ENCODE measurements at regions not wholly inside any gene's neighbourhood (a gene's known extent, or its start where the extent isn't known, plus 50 kb on each side); places are given as distances from the start of the nearest gene placed in this dataset.

GRCh38 chr1:201690528-201690927 lies 138.4 kb upstream of the IPO9 start:
- Histone ChIP-seq H3K4me1 (peaks cover 36% of the 10 kb centered on the region), H3K4me2 (no peak overlapping the region), H3K9ac (no peak overlapping the region), H3K4me3 (no peak overlapping the region), H3K27ac (no peak overlapping the region), H4K20me1 (peaks cover 90% of the 10 kb centered on the region), H3K36me3 (peaks cover 25% of the 10 kb centered on the region), H3K27me3 (no peaks in the 10 kb centered on the region), H3K9me3 (no peaks in the 10 kb centered on the region)
- no peak for TF ChIP-seq Cebpa-rat (IDR thresholded peaks at IDR 0.05)

GRCh38 chr1:201691716-201692554 lies 137.0 kb upstream of the IPO9 start:
- Histone ChIP-seq H3K4me1 (peaks cover 22% of the 10 kb centered on the region), H3K27ac (no peak overlapping the region), H3K9me3 (no peaks in the 10 kb centered on the region), H3K9ac (no peak overlapping the region), H3K36me3 (peaks cover 37% of the 10 kb centered on the region), H3K27me3 (no peaks in the 10 kb centered on the region), H3K4me3 (no peak overlapping the region), H4K20me1 (peaks cover 90% of the 10 kb centered on the region), H3K4me2 (no peak overlapping the region)
- no peak for TF ChIP-seq Cebpa-rat (IDR thresholded peaks at IDR 0.05)

- Histone ChIP-seq H3K27ac (no peak overlapping the region; the same call in 1 of the 2 replicates), H3K4me3 (no peak overlapping the region), H3K27me3 (no peaks in the 10 kb centered on the region), H3K4me2 (0 out of 2 replicates have a peak overlapping the region, but pooled peaks have one; percentile 20), H3K4me1 (peaks cover 26% of the 10 kb centered on the region), H4K20me1 (peaks cover 90% of the 10 kb centered on the region), H3K36me3 (peaks cover 40% of the 10 kb centered on the region), H3K9ac (no peak overlapping the region), H3K9me3 (no peaks in the 10 kb centered on the region)
- TF ChIP-seq Cebpa-rat (IDR thresholded peaks at IDR 0.05) = no peak
These were observed 136.2 kb upstream of the IPO9 start for GRCh38 chr1:201692555-201693394.

- 0 out of 2 replicates have a peak, but pooled peaks cover 7% of the 10 kb centered on the region for H3K9me3 ChIP-seq
- H3K27ac ChIP-seq = no peak overlapping the region
- H3K9ac ChIP-seq = no peak overlapping the region
- H3K4me3 ChIP-seq = no peak overlapping the region
- H4K20me1 ChIP-seq = peaks cover 95% of the 10 kb centered on the region
- no peaks in the 10 kb centered on the region for H3K27me3 ChIP-seq
- no peak for TF ChIP-seq Cebpa-rat (IDR thresholded peaks at IDR 0.05)
- peaks cover 37% of the 10 kb centered on the region for H3K4me1 ChIP-seq
- peak overlapping the region; percentile 20 for H3K4me2 ChIP-seq
- peaks cover 42% of the 10 kb centered on the region for H3K36me3 ChIP-seq
These were observed 134.9 kb upstream of the IPO9 start for GRCh38 chr1:201693890-201694607.

GRCh38 chr1:201694608-201695335 lies 134.2 kb upstream of the IPO9 start:
- Histone ChIP-seq H3K9ac (no peak overlapping the region), H3K27ac (no peak overlapping the region; the same call in 1 of the 2 replicates), H3K27me3 (no peaks in the 10 kb centered on the region), H3K4me1 (peaks cover 37% of the 10 kb centered on the region), H4K20me1 (peaks cover 87% of the 10 kb centered on the region), H3K36me3 (peaks cover 42% of the 10 kb centered on the region), H3K4me2 (no peak overlapping the region), H3K4me3 (no peak overlapping the region), H3K9me3 (peaks cover 10% of the 10 kb centered on the region; the same call in 1 of the 2 replicates)
- no peak for TF ChIP-seq Cebpa-rat (IDR thresholded peaks at IDR 0.05)

- TF ChIP-seq Cebpa-rat (IDR thresholded peaks at IDR 0.05) = no peak
- H3K27ac ChIP-seq = no peak overlapping the region
- peaks cover 37% of the 10 kb centered on the region for H3K4me1 ChIP-seq
- peaks cover 42% of the 10 kb centered on the region for H3K36me3 ChIP-seq
- no peaks in the 10 kb centered on the region for H3K27me3 ChIP-seq
- H4K20me1 ChIP-seq = peaks cover 82% of the 10 kb centered on the region
- H3K9ac ChIP-seq = no peak overlapping the region
- no peak overlapping the region for H3K4me3 ChIP-seq
- H3K4me2 ChIP-seq = no peak overlapping the region
- peaks cover 13% of the 10 kb centered on the region; the same call in 1 of the 2 replicates for H3K9me3 ChIP-seq
These were observed 133.3 kb upstream of the IPO9 start for GRCh38 chr1:201695607-201696006.

GRCh38 chr1:201696217-201696761 lies 132.7 kb upstream of the IPO9 start:
- Histone ChIP-seq H3K36me3 (peaks cover 42% of the 10 kb centered on the region), H3K4me1 (peaks cover 37% of the 10 kb centered on the region), H4K20me1 (peaks cover 76% of the 10 kb centered on the region), H3K27me3 (no peaks in the 10 kb centered on the region), H3K27ac (no peak overlapping the region), H3K4me3 (no peak overlapping the region), H3K9me3 (peaks cover 13% of the 10 kb centered on the region; the same call in 1 of the 2 replicates), H3K9ac (no peak overlapping the region), H3K4me2 (no peak overlapping the region)
- TF ChIP-seq Cebpa-rat (IDR thresholded peaks at IDR 0.05) = no peak

GRCh38 chr1:201697174-201697573 lies 131.8 kb upstream of the IPO9 start:
- peaks cover 16% of the 10 kb centered on the region; the same call in 1 of the 2 replicates for H3K9me3 ChIP-seq
- H3K4me1 ChIP-seq = peaks cover 38% of the 10 kb centered on the region
- peaks cover 70% of the 10 kb centered on the region for H4K20me1 ChIP-seq
- TF ChIP-seq Cebpa-rat (IDR thresholded peaks at IDR 0.05) = no peak
- no peak overlapping the region for H3K4me2 ChIP-seq
- H3K36me3 ChIP-seq = peaks cover 42% of the 10 kb centered on the region
- no peak overlapping the region for H3K4me3 ChIP-seq
- no peak overlapping the region for H3K9ac ChIP-seq
- no peak overlapping the region for H3K27ac ChIP-seq
- no peaks in the 10 kb centered on the region for H3K27me3 ChIP-seq
